GM12878 (cell line): ENCODE measurements at regions not wholly inside any gene's neighbourhood (a gene's known extent, or its start where the extent isn't known, plus 50 kb on each side); places are given as distances from the start of the nearest gene placed in this dataset.

ENCODE experiments used
- ATAC-seq: fragments of 200-7000 bp; cut with Tn5 transposase; 3 replicates; pipeline ENCODE4 v1.9.1; 2020; ENCODE audit warnings: mild to moderate bottlenecking, moderate library complexity
- BruUV-seq: library from RNA; stranded (reverse); fragments of 400-500 nt; replicated peaks from 2 replicates; lab custom pipeline; 2021; lab: Mats Ljungman, UMichigan
- CTCF ChIA-PET: fragments of 300-600 bp; sonication (Branson Sonifier 250); formaldehyde crosslinking; extraction: SDS; loops from one replicate; lab custom pipeline; 2021; ENCODE audit warnings: inconsistent platforms; lab: Yijun Ruan, JAX
- POLR2A ChIA-PET: fragments of 350-600 bp; formaldehyde crosslinking; extraction: SDS; loops from one replicate; lab custom pipeline; 2021; ENCODE audit warnings: inconsistent platforms; lab: Charles Lee
- RAD21 ChIA-PET: fragments of 300-600 bp; sonication (Branson Sonifier 250); formaldehyde crosslinking; loops from one replicate; lab custom pipeline; 2023; ENCODE audit warnings: antibody characterized with exemption; ENCODE audit not compliant: unreplicated experiment; lab: Charles Lee
- SMC1A ChIA-PET: fragments of 300-600 bp; sonication (Branson Sonifier 250); formaldehyde crosslinking; loops from one replicate; lab custom pipeline; 2023; ENCODE audit not compliant: unreplicated experiment, uncharacterized antibody; lab: Charles Lee
- DNase-seq: peaks from one replicate; pipeline ENCODE4 v3.0.0-alpha.2; 2011; ENCODE audit warnings: low read depth, low spot score
- FAIRE-seq: peaks from 3 replicates; lab custom pipeline; 2011; peaks lifted over from hg19 to GRCh38; lab: Jason Lieb, UNC
- H2AFZ ChIP-seq: 2 replicates; pipeline ENCODE4 v1.6.0; 2011; ENCODE audit warnings: low read depth, low read length, control low read depth; ENCODE audit not compliant: control insufficient read depth
- H3K27ac ChIP-seq: 2 replicates; pipeline ENCODE4 v1.5.1; 2011; ENCODE audit warnings: control low read depth; ENCODE audit not compliant: control insufficient read depth, insufficient read depth
- H3K27me3 ChIP-seq, 2 experiments: replicated peaks in 1 of 2; 2 replicates each; pipeline versions ENCODE4 v1.6.0 to v1.6.1; 2011; ENCODE audit warnings: low read length in 1 of 2; ENCODE audit not compliant: control insufficient read depth in 2 of 2, insufficient read depth in 2 of 2
- H3K36me3 ChIP-seq, 2 experiments: 2 replicates each; pipeline ENCODE4 v1.5.1; 2011; ENCODE audit warnings: low read length in 1 of 2; ENCODE audit not compliant: control insufficient read depth in 2 of 2, insufficient read depth in 2 of 2
- H3K4me1 ChIP-seq: 2 replicates; pipeline ENCODE4 v1.6.1; 2011; ENCODE audit warnings: mild to moderate bottlenecking, low read length, moderate library complexity, mixed read lengths; ENCODE audit not compliant: control insufficient read depth, insufficient read depth
- H3K4me2 ChIP-seq: 2 replicates; pipeline ENCODE4 v1.6.0; 2011; ENCODE audit warnings: control low read depth; ENCODE audit not compliant: control insufficient read depth, insufficient read depth
- H3K4me3 ChIP-seq: fragments of 200-600 bp; sonication (generic); 2 replicates; pipeline ENCODE4 v1.5.1; 2016
- H3K79me2 ChIP-seq: 2 replicates; pipeline ENCODE4 v1.6.0; 2011; ENCODE audit warnings: low read length; ENCODE audit not compliant: control insufficient read depth, insufficient read depth
- H3K9ac ChIP-seq: 2 replicates; pipeline ENCODE4 v1.8.0; 2011; ENCODE audit warnings: low read length, control low read depth, mixed read lengths; ENCODE audit not compliant: control insufficient read depth, insufficient read depth
- H3K9me3 ChIP-seq: replicated peaks from 3 replicates; pipeline ENCODE4 v1.5.1; 2011; ENCODE audit warnings: mild to moderate bottlenecking, low read length; ENCODE audit not compliant: control insufficient read depth, insufficient read depth
- H4K20me1 ChIP-seq: 2 replicates; pipeline ENCODE4 v1.6.0; 2011; ENCODE audit not compliant: control insufficient read depth, insufficient read depth
- ASH2L ChIP-seq: fragments of 300-600, 200-600 bp; sonication (generic); IDR thresholded peaks from 2 replicates; pipeline ENCODE4 v1.6.1; 2017; ENCODE audit warnings: low read depth, mild to moderate bottlenecking, borderline replicate concordance
- CBX3 ChIP-seq: fragments of 200-600 bp; sonication (generic); IDR thresholded peaks from 2 replicates; pipeline ENCODE4 v1.6.1; 2016; ENCODE audit warnings: low read depth, borderline replicate concordance
- EED ChIP-seq: sonication (generic); IDR thresholded peaks from 2 replicates; pipeline ENCODE4 v1.6.1; 2016; ENCODE audit warnings: antibody characterized with exemption, low read depth
- IKZF1 ChIP-seq: fragments of 450-650 bp; conservative IDR thresholded peaks from 2 replicates; pipeline ENCODE4 v1.6.1; 2017; ENCODE audit warnings: antibody characterized with exemption, mild to moderate bottlenecking
- LARP7 ChIP-seq: fragments of 450-650 bp; IDR thresholded peaks from 2 replicates; pipeline ENCODE4 v1.6.1; 2017; ENCODE audit warnings: mild to moderate bottlenecking
- MXI1 ChIP-seq: fragments of 150-350 bp; IDR thresholded peaks from 2 replicates; pipeline ENCODE4 v1.6.1; 2011; ENCODE audit warnings: low read depth, mild to moderate bottlenecking, inconsistent platforms, low read length, improper control_type of control experiment
- NFYA ChIP-seq: IDR thresholded peaks from 2 replicates; pipeline ENCODE4 v1.6.1; 2011; ENCODE audit warnings: low read depth, mild to moderate bottlenecking, low read length, improper control_type of control experiment, borderline replicate concordance
- NR2C2 ChIP-seq: IDR thresholded peaks from 2 replicates; pipeline ENCODE4 v1.6.1; 2011; ENCODE audit warnings: borderline replicate concordance, low read depth; ENCODE audit not compliant: control insufficient read depth, insufficient read length
- SIN3A ChIP-seq: IDR thresholded peaks from 2 replicates; pipeline ENCODE4 v1.6.1; 2012; ENCODE audit warnings: low read depth, low read length, improper control_type of control experiment
- SIX5 ChIP-seq: IDR thresholded peaks from 2 replicates; pipeline ENCODE4 v1.6.1; 2011; ENCODE audit warnings: mild to moderate bottlenecking, low read depth, low read length, moderate library complexity; ENCODE audit not compliant: severe bottlenecking
- SUZ12 ChIP-seq: fragments of 200-600 bp; sonication (generic); IDR thresholded peaks from one replicate; pipeline ENCODE4 v1.6.1; 2018; ENCODE audit warnings: antibody characterized with exemption, mild to moderate bottlenecking; ENCODE audit not compliant: unreplicated experiment
- TARDBP ChIP-seq: IDR thresholded peaks from 2 replicates; pipeline ENCODE4 v1.6.1; 2016; ENCODE audit warnings: borderline replicate concordance
- WGBS: methylation state at CpG from one replicate; pipeline ENCODE4 v1.1.6; 2016; ENCODE audit warnings: low lambda C conversion rate; ENCODE audit not compliant: insufficient replicate concordance, insufficient coverage; ENCODE audit errors: missing lambda C conversion rate; 5-methylcytosine and 5-hydroxymethylcytosine counted together
- in situ Hi-C: fragments of 300-500 bp; cut with MboI; formaldehyde crosslinking; loops from 9 replicates; pipeline ENCODE4 v1.14.3; 2018; ENCODE audit warnings: mixed read lengths
- intact Hi-C: fragments of 100-400 bp; cut with micrococcal nuclease; formaldehyde crosslinking; loops from one replicate; pipeline ENCODE4 v1.14.2; 2022; ENCODE audit not compliant: unreplicated experiment
- TF ChIP-seq, protein P1 (sequence below): IDR thresholded peaks from 2 replicates; pipeline ENCODE4 v1.6.1; 2011; ENCODE audit warnings: low read depth, low read length, improper control_type of control experiment, borderline replicate concordance
- TF ChIP-seq, protein P2 (sequence below): fragments of 150-350 bp; IDR thresholded peaks from 2 replicates; pipeline ENCODE4 v1.6.1; 2016; ENCODE audit warnings: low read depth, low read length
- TF ChIP-seq, protein P3 (sequence below): fragments of 450-650 bp; formaldehyde crosslinking; IDR thresholded peaks from 2 replicates; pipeline ENCODE4 v1.4.0; 2022; ENCODE audit warnings: mild to moderate bottlenecking, moderate library complexity

DNA sequence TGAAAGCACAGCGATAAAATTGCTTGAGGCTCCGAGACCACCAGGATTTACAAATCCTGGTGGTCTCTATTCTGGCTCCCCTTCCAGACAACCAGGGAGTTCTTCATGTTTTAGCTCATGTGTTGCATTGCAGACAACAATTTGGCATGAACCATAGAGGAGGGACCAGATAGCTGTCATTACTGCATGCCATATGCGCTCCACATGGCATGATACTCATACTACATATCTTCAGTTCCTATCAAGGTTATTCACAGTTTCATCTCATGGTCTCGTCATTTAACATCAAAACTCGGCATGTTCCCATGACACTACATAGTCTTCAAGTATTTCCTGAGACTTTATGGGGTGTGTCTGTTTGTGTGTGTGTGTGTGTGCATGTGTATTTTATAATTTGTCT, 220.3 kb downstream of the OR13H1 start:
- intact Hi-C loops: no loop called here
- Histone ChIP-seq H3K4me1 (no peaks in the 10 kb centered on the region), H2AFZ (peak overlapping the region; percentile 33; the same call in 1 of the 2 replicates), H3K27me3 (no peaks in the 10 kb centered on the region), H3K27ac (peak overlapping the region; percentile 80), H3K4me2 (peak overlapping the region; percentile 63), H3K79me2 (no peaks in the 10 kb centered on the region), H3K4me3 (peak overlapping the region; percentile 29; the same call in 1 of the 2 replicates), H3K9ac (peak overlapping the region; percentile 24; the same call in 1 of the 2 replicates), H3K9me3 (no peaks in the 10 kb centered on the region), H3K36me3 (no peaks in the 10 kb centered on the region), H4K20me1 (no peaks in the 10 kb centered on the region)
- ChIA-PET RAD21 (interaction anchor here (1.0 to 2.4 kb wide), 5 partner anchors 19 to 54 kb away, joined by 3 to 10 read pairs (median 7); no protein-coding TSS in a partner anchor), POLR2A (no interaction called here), SMC1A (interaction anchor here (1.0 to 2.4 kb wide), 4 partner anchors 14 to 38 kb away, joined by 3 to 5 read pairs (median 4); no protein-coding TSS in a partner anchor), CTCF (interaction anchor here (1.2 to 2.5 kb wide), 6 partner anchors 11 to 59 kb away, joined by 5 to 12 read pairs (median 8); no protein-coding TSS in a partner anchor)
- peak; percentile 18; the same call in 1 of the 3 replicates for ATAC-seq
- no TSS peak for BruUV-seq
- in situ Hi-C loops: no loop called here
- no peak for DNase-seq
- no peak for FAIRE-seq
- WGBS: 23% methylated on average over 5 of the region's 5 CpGs
- TF ChIP-seq LARP7: no peak
- no peak for TF ChIP-seq EED
- TF ChIP-seq SUZ12: no peak
- no peak for TF ChIP-seq NFYA
- TF ChIP-seq MXI1: no peak
- no peak for TF ChIP-seq NR2C2
- no peak for TF ChIP-seq IKZF1
- TF ChIP-seq, protein P1, sequence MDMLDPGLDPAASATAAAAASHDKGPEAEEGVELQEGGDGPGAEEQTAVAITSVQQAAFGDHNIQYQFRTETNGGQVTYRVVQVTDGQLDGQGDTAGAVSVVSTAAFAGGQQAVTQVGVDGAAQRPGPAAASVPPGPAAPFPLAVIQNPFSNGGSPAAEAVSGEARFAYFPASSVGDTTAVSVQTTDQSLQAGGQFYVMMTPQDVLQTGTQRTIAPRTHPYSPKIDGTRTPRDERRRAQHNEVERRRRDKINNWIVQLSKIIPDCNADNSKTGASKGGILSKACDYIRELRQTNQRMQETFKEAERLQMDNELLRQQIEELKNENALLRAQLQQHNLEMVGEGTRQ: no peak
- TF ChIP-seq, protein P2, sequence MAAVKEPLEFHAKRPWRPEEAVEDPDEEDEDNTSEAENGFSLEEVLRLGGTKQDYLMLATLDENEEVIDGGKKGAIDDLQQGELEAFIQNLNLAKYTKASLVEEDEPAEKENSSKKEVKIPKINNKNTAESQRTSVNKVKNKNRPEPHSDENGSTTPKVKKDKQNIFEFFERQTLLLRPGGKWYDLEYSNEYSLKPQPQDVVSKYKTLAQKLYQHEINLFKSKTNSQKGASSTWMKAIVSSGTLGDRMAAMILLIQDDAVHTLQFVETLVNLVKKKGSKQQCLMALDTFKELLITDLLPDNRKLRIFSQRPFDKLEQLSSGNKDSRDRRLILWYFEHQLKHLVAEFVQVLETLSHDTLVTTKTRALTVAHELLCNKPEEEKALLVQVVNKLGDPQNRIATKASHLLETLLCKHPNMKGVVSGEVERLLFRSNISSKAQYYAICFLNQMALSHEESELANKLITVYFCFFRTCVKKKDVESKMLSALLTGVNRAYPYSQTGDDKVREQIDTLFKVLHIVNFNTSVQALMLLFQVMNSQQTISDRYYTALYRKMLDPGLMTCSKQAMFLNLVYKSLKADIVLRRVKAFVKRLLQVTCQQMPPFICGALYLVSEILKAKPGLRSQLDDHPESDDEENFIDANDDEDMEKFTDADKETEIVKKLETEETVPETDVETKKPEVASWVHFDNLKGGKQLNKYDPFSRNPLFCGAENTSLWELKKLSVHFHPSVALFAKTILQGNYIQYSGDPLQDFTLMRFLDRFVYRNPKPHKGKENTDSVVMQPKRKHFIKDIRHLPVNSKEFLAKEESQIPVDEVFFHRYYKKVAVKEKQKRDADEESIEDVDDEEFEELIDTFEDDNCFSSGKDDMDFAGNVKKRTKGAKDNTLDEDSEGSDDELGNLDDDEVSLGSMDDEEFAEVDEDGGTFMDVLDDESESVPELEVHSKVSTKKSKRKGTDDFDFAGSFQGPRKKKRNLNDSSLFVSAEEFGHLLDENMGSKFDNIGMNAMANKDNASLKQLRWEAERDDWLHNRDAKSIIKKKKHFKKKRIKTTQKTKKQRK: no peak
- TF ChIP-seq SIX5: no peak
- TF ChIP-seq SIN3A: no peak
- TF ChIP-seq ASH2L: no peak
- TF ChIP-seq CBX3: no peak
- TF ChIP-seq, protein P3, sequence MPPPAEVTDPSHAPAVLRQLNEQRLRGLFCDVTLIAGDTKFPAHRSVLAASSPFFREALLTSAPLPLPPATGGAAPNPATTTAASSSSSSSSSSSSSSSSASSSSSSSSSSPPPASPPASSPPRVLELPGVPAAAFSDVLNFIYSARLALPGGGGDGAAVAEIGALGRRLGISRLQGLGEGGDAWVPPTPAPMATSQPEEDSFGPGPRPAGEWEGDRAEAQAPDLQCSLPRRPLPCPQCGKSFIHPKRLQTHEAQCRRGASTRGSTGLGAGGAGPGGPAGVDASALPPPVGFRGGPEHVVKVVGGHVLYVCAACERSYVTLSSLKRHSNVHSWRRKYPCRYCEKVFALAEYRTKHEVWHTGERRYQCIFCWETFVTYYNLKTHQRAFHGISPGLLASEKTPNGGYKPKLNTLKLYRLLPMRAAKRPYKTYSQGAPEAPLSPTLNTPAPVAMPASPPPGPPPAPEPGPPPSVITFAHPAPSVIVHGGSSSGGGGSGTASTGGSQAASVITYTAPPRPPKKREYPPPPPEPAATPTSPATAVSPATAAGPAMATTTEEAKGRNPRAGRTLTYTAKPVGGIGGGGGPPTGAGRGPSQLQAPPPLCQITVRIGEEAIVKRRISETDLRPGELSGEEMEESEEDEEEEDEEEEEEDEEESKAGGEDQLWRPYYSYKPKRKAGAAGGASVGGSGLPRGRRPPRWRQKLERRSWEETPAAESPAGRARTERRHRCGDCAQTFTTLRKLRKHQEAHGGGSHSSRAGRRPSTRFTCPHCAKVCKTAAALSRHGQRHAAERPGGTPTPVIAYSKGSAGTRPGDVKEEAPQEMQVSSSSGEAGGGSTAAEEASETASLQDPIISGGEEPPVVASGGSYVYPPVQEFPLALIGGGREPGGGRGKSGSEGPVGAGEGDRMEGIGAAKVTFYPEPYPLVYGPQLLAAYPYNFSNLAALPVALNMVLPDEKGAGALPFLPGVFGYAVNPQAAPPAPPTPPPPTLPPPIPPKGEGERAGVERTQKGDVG (CRISPR knock-in tag): no peak
- TF ChIP-seq TARDBP: no peak
